HG03095 (cell line): ENCODE measurements at regions not wholly inside any gene's neighbourhood (a gene's known extent, or its start where the extent isn't known, plus 50 kb on each side); places are given as distances from the start of the nearest gene placed in this dataset.
"Not testable (repeated sequence)": the region's sequence is repeated elsewhere in the genome, so short reads cannot be mapped to it uniquely, and the experiment has no call there.

Experiments used
- ATAC-seq: cut with Tn5 transposase; IDR thresholded peaks from one replicate; pipeline ENCODE4 v1.9.1; 2021; ENCODE audit warnings: moderate library complexity; ENCODE audit not compliant: unreplicated experiment

DNA sequence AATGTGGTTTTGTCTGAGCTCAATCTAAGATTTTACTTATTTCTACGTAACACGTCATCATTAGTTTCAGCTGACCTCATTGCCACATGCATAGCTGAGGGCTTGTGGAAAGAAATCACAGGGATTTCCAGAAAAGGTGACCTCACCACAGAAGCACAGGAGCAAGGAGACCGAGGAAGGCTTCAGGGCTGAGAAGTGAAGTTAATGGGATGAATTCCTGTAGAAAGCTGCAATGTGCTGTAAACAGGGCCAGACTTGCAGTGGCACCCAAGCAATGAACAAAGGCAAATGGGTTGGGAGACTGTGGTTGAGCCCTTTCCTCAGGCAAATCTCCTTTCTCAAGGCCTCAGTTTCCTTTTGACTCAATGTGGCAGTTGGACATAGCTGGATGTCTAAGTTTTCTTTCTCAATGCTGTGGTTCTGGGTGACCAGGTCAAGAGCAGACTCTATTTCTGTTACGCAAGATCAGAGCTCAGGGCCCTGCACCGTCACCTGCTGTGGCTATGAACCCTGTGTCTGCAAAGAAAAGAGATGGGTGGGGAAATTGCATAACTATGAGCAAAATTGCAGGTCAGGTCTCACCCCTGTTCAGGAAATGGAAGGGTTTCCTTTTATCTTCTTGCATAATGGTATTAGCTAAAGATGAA lies 252.2 kb upstream of the TBL1XR1 start:
- ATAC-seq = peak; percentile 97

DNA sequence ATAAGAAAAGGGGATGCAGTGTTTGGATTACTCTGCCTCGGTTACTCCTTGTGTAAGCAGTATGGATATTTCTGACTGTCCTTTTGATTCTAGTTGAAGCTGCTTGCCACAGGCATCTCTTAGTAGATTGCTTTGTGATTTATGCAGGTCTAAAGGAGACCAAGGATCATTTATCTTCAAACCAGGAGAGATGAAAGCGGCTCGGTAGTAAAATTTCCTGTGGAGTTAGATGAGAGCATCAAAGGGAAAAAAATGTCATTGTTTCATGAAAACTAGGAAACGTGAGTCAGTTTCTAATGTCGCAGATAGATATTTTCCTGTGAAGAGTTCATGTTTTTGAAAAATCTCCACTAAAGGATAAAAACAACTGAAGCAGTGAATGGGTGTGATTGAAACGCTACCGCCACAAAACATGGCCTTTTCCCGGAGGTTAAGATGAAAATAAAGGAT lies 254.0 kb upstream of the TBL1XR1 start:
- no peak for ATAC-seq

DNA sequence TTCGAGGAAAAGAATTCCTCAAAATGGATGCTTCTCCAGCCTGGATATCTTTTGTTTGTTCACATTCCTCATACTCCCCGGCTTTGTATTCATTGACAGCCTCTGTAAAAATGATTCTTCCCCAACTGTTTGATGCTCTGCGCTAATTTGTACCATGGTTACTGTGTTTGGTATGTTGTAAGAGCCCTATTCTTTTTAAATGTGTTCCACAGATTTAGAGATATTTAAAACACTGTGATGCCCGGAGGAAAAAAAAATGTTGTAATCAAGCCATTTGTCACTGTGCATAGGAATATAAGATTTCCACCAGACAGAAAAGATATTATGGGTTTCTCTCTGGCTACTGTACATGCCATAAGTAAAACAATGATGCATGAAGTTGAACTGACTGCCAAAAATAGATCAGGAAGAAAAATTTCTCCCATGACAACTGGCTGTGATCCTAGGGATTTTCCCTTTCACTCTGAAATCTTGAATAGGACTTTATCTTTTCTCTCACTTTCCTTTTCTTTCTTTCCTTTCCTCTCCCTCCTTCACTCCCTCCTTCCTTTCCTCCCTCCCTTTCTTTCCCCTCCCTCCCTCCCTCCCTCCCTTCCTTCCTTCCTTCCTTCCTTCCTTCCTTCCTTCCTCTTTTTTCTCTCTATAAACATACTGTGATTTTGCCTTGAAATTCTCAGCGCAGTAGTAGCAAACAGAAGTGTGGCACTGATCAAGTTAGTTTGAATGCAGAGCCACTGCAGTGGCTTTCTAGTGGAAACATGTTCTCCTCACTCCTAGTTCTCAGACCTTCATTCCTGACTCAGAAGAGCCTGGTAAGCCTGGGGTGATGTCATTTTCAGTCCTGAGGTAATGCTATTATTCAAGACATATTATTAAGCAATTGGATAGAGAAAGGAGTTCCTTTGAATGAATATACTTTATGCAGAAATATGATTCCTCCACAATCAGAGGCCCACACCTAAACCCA lies 254.9 kb upstream of the TBL1XR1 start:
- ATAC-seq = no peak

DNA sequence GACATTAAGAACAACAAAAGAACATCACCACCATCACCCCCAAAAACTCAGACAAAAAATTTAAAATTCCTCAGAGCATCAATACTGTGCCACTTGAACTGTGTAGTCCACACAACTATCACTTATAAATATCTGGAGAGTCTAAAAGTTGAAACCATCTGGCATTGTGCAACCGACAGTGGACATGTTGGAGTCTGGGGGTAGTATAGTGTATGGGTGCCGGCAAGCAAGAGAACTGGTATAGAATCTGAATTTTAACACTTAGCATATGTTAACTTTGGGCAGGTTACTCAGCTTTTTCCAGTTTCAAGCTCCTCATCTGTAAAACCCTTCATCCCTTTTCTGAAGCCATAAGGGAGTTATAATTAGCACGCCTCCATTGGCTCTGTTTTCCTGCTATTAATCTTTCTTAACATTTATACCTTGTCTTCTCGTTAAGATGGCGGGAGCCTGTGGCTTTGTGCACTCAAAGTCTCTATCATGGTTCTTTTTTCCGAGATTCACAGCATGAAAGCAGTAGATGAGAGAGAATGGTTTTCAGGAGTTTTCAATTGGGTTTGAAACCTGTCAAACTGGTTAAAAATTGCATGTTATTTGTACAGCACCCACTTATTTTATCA lies 255.7 kb upstream of the TBL1XR1 start:
- ATAC-seq = no peak

DNA sequence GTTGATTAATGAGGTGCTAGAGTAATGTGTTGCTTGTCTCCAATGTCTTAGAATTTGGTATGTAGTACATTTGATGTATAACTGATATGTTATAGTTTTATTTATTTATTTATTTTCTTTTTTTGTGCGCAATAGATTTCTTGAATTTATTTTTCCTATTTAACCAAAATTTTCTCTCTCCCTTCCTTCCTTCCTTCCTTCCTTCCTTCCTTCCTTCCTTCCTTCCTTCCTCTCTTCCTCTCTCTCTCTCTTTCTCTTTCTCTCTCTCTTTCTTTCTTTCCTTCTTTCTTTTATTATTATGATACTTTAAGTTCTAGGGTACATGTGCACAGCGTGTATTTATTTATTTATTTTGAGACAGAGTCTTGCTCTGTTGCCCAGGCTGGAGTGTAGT lies 256.2 kb upstream of the TBL1XR1 start:
- no peak for ATAC-seq

DNA sequence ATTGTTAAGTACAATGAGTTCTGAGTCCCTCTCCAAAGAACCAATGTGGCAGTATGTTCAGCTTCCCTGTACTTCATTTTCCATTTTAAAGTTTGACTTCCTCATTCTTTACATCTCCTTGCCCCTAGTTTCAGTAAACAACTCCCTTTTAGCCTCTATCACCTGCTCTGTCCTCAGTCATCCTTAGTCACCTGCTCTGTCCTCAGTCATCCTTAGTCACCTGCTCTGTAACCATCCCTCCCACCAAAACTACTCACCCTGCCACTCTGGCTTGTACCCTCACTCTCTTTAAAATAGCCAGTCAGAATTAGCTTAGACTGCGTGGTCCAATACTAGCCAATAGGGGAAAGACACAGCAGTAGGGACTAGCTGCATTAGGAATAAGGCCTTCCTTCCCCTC lies 259.9 kb upstream of the TBL1XR1 start:
- not testable (repeated sequence) for ATAC-seq

DNA sequence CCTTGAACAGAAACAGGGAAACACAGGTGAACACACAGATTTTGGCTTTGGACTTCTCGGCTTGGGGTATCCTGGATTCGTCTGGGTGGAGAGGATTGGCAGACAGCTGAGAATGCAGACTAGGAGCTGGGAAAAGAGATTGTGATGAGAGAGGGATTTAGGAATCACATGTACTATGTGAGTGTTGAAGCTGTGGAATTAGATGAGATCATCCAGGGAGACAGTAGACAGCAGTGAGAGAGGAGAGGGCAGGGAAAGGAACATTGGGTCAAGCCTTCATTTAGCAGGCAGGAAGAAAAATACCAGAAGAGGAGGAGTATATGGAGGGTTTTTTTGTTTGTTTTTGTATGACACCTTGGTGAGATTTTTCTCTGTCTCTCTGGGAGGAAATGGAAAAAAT lies 262.1 kb upstream of the TBL1XR1 start:
- no peak for ATAC-seq

DNA sequence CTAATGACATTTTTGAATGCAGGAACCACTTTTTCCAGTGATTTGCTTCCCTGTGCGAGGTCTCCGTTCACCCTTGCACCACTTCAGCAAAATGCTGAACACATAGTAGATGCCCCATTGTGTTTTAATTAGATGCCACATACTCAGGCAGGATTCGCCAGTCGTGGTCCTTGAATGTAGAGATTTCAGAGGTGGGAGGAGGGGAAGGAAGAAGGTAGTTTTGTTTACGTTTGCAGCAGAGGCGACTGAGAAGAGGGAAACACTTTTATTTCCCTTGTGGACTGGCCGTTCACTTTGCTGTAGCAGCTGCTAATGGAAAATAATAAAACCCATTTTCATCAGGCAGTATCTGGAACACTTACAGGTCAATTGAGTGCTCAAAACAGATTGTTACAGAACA lies 262.8 kb upstream of the TBL1XR1 start:
- no peak for ATAC-seq

DNA sequence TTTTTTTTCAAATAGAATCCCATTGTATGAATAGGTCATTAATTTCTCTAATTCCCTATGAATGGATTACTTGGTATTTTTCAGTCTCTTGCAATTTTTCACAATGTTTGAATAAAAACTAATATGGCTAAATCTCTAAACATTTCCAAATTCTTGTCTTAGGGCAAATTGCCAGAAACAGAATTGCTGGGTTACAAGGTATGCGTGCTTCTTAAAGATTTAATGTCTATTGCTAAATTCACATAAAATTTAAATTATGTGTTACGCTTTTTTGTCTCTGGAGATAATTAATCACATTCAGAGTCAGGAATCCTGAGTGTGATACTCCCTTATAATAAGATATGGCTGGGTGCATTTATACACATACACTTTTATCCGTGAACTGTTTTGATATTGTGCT lies 264.5 kb upstream of the TBL1XR1 start:
- ATAC-seq = no peak

DNA sequence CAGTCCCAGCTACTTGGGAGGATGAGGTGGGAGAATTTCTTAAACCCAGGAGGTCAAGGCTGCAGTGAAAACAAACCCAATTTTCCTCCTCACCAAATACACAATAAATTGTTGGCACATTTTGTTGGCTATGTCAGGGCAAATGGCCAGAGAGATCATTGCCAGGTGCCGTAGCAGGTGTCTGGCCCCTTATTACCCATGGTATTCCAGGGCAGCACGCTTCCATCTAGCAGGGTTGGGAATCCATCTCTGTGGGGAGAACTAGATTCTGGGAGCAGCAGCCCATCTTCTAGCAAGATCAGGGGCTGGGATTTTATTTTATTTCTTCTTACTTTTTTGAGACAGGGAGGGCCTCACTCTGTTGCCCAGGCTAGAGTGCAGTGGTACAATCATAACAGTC lies 266.1 kb upstream of the TBL1XR1 start:
- not testable (repeated sequence) for ATAC-seq

DNA sequence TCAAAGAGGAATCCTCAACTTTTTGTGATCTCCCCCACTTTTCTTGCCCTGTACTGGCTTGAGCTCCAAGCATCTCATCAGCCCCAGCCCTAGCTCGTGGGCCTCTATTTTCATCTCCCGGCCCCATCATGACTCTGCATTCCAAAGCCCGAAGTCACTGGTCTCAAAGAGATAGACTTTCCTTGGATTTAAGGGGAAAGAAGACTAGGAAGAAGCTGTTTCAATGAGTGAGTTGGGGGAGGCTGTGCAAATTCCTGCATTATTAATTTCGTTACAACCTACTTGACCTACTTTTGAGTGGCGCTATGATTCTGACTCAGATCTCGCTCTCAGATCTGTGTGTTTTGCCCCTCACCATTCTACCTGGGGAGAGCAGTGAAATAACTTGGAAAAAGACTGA lies 266.6 kb upstream of the TBL1XR1 start:
- no peak for ATAC-seq

DNA sequence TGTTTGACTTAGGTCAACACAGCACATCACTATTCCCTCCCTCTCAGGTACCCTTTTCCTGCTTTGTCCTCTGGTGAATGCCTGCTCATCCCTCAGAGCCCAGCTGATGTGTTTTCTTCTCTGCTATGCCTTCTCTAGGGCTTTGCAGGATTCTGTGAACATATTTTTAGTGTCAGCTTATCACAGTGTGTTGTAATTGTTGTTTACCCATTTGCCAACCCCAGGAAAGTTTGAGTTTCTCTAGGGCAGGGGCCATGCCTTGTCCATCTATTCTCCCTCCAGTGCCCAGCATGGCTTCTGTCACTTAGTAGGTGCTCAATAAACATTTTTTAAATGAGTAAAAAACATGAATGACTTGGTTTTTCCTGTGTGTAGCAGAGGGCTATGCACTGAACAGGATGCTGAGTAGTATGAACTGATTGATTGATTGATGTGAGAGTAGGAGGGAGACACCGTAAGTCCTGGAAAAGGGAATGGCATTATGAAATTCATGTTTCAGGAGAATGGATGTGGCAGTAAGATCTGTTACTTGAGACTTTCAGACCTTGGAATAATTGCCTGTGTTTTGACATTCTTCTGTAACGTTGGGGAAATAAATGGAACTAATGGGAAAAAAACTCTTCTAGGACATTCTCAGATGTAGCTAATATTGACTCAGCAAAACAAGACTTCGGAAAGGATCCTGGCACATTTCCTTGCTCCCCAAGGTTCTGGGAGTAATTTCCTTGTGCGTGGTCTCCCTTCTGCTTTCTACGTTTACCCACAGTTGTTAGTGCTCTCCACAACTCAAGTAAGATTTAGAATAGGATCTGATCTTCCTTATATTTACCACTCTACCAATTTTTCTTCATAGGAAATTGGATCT lies 267.3 kb upstream of the TBL1XR1 start:
- no peak for ATAC-seq

DNA sequence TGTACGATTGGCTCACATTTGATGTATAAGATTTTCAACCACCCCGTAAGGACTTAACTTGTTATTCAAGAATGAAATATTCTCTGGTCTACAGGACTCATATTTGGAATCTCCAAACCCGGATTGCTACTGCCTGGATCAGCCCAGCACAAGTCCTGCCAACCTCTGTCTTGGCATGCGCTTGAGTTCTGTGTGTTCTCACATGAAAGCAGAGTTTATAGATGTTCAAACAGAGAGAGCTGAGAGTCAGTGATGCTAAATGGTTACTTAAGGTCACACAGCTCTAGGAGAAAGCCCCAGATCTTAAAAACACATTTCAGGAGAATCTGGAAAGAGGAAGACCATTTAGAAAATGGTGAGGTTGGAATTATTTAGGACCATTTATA lies 268.0 kb upstream of the TBL1XR1 start:
- no peak for ATAC-seq

DNA sequence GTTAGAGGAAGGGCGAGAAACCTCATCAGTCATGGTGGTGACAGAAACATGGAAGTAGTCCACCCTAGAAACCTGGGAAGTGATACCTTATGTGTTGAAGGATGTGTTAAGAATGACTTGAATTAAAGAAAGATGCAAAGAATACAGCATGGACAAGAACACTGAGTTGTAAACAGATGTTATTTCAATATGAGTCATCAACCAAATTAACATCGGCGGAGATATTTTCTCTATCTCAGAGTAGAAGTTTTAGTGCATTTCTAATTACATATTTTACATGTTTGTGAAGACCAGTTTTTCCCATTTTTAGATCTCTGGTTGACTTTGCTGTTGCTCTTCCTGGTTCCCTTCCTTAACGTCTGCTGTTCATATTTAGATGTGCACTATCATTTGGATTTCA lies 268.8 kb upstream of the TBL1XR1 start:
- no peak for ATAC-seq

DNA sequence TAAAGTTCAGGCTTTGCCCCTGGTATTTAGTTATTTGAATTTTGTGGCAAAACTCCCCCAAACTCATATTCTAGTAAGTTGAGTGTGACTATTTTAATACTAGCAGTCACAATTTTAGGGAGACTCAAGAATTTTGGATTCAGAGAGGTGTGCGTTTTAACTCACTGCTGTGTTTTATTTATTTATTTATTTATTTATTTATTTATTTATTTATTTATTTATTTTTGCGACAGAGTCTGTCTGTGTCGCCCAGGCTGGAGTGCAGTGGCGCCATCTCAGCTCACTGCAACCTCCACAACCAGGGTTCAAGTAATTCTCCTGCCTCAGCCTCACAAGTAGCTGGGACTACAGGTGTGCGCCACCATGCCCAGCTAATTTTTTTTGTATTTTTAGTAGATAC lies 269.3 kb upstream of the TBL1XR1 start:
- not testable (repeated sequence) for ATAC-seq

DNA sequence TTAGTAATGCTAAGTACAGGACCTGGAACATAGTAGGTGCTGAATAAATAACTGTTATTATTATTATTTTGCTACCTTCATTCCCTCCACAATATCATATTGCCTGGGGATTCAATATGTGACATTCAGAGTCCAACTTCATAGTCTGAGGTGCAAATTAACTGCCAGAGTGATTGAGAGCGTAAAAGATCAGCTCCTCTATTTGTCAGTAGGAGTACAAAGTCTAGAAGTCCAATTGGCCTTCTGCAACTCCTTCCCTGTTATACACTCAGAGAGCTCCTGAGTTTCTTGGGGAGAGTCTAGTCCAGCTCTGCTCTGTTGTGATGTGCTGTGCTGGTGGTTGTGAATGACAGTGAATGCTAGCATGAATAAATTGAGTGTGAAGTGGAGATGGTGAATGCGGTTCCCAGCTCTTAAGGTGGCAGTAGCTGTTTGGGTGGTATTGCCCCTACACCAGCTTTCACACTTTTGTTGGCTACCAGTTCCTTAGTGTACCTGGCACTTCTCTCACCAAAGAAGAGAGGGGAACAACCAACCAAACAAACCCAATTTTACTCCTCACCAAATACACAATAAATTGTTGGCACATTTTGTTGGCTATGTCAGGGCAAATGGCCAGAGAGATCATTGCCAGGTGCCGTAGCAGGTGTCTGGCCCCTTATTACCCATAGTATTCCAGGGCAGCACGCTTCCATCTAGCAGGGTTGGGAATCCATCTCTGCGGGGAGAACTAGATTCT lies 270.1 kb upstream of the TBL1XR1 start:
- ATAC-seq = no peak

DNA sequence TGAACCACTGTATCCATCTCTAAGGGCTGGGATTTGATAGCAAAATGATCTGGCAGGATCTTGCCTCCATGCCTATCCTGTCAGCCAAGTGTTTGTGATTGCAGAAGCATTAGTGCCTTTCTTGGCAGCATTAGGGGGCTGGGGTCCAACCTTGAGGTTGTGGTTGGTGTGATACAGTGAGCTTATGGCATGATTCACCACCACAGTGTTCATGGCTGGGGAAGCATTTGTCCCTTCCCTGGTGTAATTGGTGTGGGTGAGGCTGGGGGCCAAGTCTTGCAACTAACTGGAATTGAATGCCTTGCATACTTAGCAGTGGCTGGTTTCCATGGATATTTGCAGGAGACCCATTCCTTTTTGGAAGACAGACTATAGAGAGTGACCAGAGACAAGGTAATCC lies 271.0 kb upstream of the TBL1XR1 start:
- no peak for ATAC-seq

DNA sequence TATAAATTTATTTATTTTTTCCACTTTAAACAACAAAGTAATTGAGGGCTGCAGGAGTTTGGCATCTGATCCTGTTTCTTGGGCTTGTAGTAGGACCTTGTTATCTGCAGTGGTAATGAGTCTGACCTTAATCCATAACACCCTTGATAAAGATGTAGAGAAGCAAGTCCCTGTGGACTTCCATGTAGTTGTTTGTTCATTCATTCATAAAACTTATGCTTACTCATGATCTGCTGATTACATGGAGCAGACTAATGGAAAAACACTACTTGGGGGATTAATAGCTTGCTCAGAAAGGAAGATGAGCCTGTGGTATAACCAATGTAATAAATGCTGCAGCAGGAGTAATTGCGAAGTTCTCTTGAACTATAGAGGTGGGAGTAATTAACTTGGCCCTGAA lies 271.5 kb upstream of the TBL1XR1 start:
- ATAC-seq = no peak

DNA sequence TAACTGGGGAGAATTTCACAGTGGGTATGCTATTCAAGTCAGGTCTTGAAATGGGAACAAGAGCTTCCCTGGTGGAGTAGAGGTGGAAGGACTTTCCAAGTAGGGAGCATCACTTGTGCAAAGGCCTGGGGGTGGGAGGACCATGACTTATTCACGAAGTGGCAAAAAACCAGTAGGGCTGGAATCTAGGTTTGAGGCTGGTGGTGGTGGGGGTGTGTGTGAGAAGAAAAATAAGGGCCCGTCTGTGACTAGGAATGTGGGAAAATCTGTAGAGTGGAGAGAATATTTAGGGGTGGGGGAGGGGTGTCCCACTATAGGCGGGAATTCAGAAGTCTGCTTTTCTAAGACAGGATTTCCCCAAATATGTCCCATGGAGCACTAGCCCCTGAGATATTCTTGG lies 271.9 kb upstream of the TBL1XR1 start:
- ATAC-seq = no peak
